ENCODE measurements at regions not wholly inside any gene's neighbourhood (a gene's known extent, or its start where the extent isn't known, plus 50 kb on each side); places are given as distances from the start of the nearest gene placed in this dataset.

DNA sequence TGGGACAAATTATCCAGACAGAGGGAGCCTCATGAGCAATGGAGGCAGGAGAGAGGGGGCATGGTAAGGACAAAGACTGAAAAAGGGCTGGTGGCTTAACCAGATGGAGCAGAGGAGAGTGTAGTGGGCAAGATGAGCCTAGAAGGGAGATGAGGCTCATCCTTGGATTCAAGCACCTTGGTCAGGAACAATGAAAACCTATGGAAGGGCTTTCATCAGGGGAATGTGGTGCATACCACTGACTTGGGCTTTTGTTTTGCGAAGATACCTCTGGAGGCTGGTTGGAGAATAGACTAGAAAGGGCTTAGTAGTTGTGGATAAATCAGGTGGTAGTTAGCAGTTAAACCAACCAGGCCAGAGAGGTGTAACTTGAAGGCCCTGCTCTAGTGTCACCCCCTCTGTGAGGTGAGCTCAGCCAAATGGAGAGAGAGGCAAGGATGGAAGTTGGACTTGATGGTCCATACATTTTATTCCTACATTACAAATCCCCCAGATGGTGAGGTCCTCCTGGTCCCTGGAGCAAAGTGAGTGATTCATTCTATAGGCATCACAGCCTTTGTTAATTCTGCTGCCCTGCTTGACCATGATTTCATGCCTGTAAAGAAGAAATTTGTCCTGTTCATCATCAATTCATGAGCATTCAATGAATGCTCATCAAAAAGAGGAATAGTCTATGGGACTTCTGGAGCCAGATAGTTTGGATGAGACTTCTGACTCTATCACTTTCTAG is 264.8 kb upstream of the IGFBP7 start:
- Histone ChIP-seq H3K36me3 (ENCODE audit: control insufficient read depth, insufficient read depth, low read length) (no peaks in the 10 kb centered on the region), H3K9ac (ENCODE audit: low read length) (no peak overlapping the region), H3K27me3 (ENCODE audit: control insufficient read depth, insufficient read depth, low read length) (no peaks in the 10 kb centered on the region), H3K4me1 (ENCODE audit: control insufficient read depth, insufficient read depth, low read length) (no peaks in the 10 kb centered on the region), H3K4me3 (ENCODE audit: low read length) (no peak overlapping the region), H3K9me3 (ENCODE audit: control insufficient read depth, low read length) (no peaks in the 10 kb centered on the region)

GRCh38 chr4:57373991-57374390 is 263.8 kb upstream of the IGFBP7 start:
- H3K27me3 ChIP-seq (ENCODE audit: control insufficient read depth, insufficient read depth, low read length) = no peaks in the 10 kb centered on the region
- no peak overlapping the region for H3K4me3 ChIP-seq (ENCODE audit: low read length)
- no peak overlapping the region for H3K9ac ChIP-seq (ENCODE audit: low read length)
- no peaks in the 10 kb centered on the region for H3K4me1 ChIP-seq (ENCODE audit: control insufficient read depth, insufficient read depth, low read length)
- no peaks in the 10 kb centered on the region for H3K9me3 ChIP-seq (ENCODE audit: control insufficient read depth, low read length)
- no peaks in the 10 kb centered on the region for H3K36me3 ChIP-seq (ENCODE audit: control insufficient read depth, insufficient read depth, low read length)

GRCh38 chr4:57371671-57372070 is 261.5 kb upstream of the IGFBP7 start:
- Histone ChIP-seq H3K27me3 (ENCODE audit: control insufficient read depth, insufficient read depth, low read length) (no peaks in the 10 kb centered on the region), H3K4me3 (ENCODE audit: low read length) (no peak overlapping the region), H3K9ac (ENCODE audit: low read length) (no peak overlapping the region), H3K4me1 (ENCODE audit: control insufficient read depth, insufficient read depth, low read length) (no peaks in the 10 kb centered on the region), H3K36me3 (ENCODE audit: control insufficient read depth, insufficient read depth, low read length) (no peaks in the 10 kb centered on the region), H3K9me3 (ENCODE audit: control insufficient read depth, low read length) (no peaks in the 10 kb centered on the region)

DNA sequence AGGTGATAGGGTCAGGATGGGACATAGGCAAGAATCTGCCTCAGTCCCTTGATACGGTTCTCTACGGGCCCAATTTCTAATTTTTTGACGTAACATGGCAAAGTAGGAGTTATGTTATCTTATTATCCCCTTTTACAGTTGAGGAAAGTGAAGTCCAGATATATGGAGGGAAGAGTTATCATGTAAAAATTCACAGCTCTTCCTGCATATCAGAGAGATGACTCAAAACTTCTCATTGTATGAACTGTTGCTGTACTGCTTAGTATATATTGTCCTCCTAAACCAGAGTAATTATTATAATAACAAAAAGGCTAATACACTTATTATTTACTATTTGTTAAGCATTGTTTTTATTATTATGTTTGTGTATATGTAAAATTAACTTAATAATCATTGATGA is 260.5 kb upstream of the IGFBP7 start:
- Histone ChIP-seq H3K36me3 (ENCODE audit: control insufficient read depth, insufficient read depth, low read length) (no peaks in the 10 kb centered on the region), H3K9me3 (ENCODE audit: control insufficient read depth, low read length) (no peaks in the 10 kb centered on the region), H3K4me3 (ENCODE audit: low read length) (no peak overlapping the region), H3K9ac (ENCODE audit: low read length) (no peak overlapping the region), H3K4me1 (ENCODE audit: control insufficient read depth, insufficient read depth, low read length) (no peaks in the 10 kb centered on the region), H3K27me3 (ENCODE audit: control insufficient read depth, insufficient read depth, low read length) (no peaks in the 10 kb centered on the region)

DNA sequence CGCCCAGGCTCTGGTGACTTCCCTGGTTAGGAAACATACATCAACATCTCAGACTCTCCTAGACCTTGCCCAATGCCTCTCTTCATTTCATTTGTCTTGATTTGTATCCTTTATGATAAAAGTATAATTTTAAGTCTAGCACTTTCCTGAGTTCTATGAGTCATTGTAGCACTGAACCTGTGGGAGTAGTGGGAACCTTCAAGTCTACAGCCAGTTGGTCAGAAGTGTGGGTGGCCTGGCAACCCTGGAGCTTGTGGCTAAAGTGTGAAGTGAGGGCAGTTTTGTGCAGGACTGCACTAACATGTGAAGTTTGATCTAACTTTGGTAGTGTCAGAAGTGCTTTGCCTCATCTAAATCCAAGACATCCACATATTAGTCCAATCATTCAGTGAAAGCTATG is 259.3 kb upstream of the IGFBP7 start:
- no peaks in the 10 kb centered on the region for H3K9me3 ChIP-seq (ENCODE audit: control insufficient read depth, low read length)
- no peaks in the 10 kb centered on the region for H3K27me3 ChIP-seq (ENCODE audit: control insufficient read depth, insufficient read depth, low read length)
- H3K9ac ChIP-seq (ENCODE audit: low read length) = no peak overlapping the region
- H3K4me1 ChIP-seq (ENCODE audit: control insufficient read depth, insufficient read depth, low read length) = no peaks in the 10 kb centered on the region
- H3K36me3 ChIP-seq (ENCODE audit: control insufficient read depth, insufficient read depth, low read length) = no peaks in the 10 kb centered on the region
- H3K4me3 ChIP-seq (ENCODE audit: low read length) = no peak overlapping the region

- H3K9ac ChIP-seq (ENCODE audit: low read length) = no peak overlapping the region
- H3K27me3 ChIP-seq (ENCODE audit: control insufficient read depth, insufficient read depth, low read length) = no peaks in the 10 kb centered on the region
- H3K4me3 ChIP-seq (ENCODE audit: low read length) = no peak overlapping the region
- no peaks in the 10 kb centered on the region for H3K9me3 ChIP-seq (ENCODE audit: control insufficient read depth, low read length)
- H3K4me1 ChIP-seq (ENCODE audit: control insufficient read depth, insufficient read depth, low read length) = no peaks in the 10 kb centered on the region
- no peaks in the 10 kb centered on the region for H3K36me3 ChIP-seq (ENCODE audit: control insufficient read depth, insufficient read depth, low read length)
Observed at GRCh38 chr4:57364255-57364654, 254.1 kb upstream of the IGFBP7 start.

- no peaks in the 10 kb centered on the region for H3K27me3 ChIP-seq (ENCODE audit: control insufficient read depth, insufficient read depth, low read length)
- no peaks in the 10 kb centered on the region for H3K4me1 ChIP-seq (ENCODE audit: control insufficient read depth, insufficient read depth, low read length)
- no peaks in the 10 kb centered on the region for H3K9me3 ChIP-seq (ENCODE audit: control insufficient read depth, low read length)
- H3K9ac ChIP-seq (ENCODE audit: low read length) = no peak overlapping the region
- H3K36me3 ChIP-seq (ENCODE audit: control insufficient read depth, insufficient read depth, low read length) = no peaks in the 10 kb centered on the region
- no peak overlapping the region for H3K4me3 ChIP-seq (ENCODE audit: low read length)
Observed at GRCh38 chr4:57363346-57363745, 253.2 kb upstream of the IGFBP7 start.

DNA sequence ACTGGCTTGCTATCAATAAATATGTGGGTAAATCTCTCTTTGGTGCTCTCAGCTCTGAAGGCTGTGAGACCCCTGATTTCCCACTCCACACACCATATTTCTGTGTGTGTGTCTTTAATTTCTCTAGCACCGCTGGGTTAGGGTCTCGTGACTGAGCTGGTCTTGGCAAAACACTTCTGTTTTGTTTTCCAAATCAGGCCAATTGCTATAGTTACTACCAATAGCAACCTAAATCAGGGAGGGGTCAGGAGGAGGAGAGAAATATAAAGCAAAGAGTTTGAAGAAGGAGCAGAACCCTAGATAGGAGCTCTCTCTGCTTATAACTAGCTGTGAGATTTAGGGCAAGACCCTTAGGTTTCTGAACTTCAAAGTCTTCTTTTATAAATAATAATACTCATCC is 250.5 kb upstream of the IGFBP7 start:
- Histone ChIP-seq H3K9ac (ENCODE audit: low read length) (no peak overlapping the region), H3K9me3 (ENCODE audit: control insufficient read depth, low read length) (no peaks in the 10 kb centered on the region), H3K27me3 (ENCODE audit: control insufficient read depth, insufficient read depth, low read length) (no peaks in the 10 kb centered on the region), H3K4me1 (ENCODE audit: control insufficient read depth, insufficient read depth, low read length) (no peaks in the 10 kb centered on the region), H3K36me3 (ENCODE audit: control insufficient read depth, insufficient read depth, low read length) (no peaks in the 10 kb centered on the region), H3K4me3 (ENCODE audit: low read length) (no peak overlapping the region)

DNA sequence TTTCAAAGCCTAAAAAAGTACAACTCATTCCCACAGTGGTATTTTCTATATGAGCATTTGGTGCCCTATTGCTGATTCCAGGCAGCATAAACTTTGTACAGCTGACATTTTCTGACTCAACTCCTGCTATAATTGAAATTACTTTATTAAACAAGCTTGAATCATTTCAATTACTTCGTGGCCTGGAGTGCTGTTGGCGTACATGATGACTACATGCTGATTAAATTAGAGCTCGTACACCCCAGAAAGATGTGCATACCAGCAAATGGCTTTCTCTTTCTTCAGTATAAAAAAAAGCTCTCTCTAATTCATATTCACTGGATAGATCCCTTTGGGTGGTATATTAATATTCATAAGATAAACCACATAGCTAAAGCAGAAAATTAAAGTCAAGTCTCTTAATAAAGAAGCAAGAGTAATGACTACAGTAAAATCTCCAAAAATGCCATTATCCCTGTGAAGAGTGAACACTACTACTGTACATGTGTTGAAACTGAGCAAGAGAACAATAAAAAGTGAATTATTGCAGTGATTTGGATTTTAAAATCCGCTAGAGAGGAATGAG is 245.0 kb upstream of the IGFBP7 start:
- Histone ChIP-seq H3K4me3 (ENCODE audit: low read length) (no peak overlapping the region), H3K36me3 (ENCODE audit: control insufficient read depth, insufficient read depth, low read length) (no peaks in the 10 kb centered on the region), H3K9me3 (ENCODE audit: control insufficient read depth, low read length) (no peaks in the 10 kb centered on the region), H3K27me3 (ENCODE audit: control insufficient read depth, insufficient read depth, low read length) (no peaks in the 10 kb centered on the region), H3K9ac (ENCODE audit: low read length) (no peak overlapping the region), H3K4me1 (ENCODE audit: control insufficient read depth, insufficient read depth, low read length) (no peaks in the 10 kb centered on the region)

DNA sequence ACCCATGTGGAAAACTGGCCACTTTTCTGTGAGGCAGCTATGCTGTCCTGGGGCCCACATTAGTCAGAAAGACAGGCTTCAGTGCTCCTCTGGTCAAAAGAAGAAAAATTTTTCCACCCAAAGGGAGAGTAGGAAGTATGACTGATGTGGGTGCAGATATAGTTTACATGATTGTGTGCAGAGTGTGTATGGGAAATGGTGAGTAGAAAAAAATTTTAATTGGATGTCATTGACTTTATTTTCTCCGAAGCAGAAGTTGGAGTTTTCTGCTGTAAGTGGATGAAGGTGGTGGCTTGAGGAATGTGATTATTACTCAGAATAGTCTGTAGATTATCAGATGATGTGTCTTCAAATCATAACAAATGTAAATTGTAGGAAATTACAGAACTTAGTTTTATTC is 241.5 kb upstream of the IGFBP7 start:
- Histone ChIP-seq H3K4me1 (ENCODE audit: control insufficient read depth, insufficient read depth, low read length) (no peaks in the 10 kb centered on the region), H3K4me3 (ENCODE audit: low read length) (no peak overlapping the region), H3K9me3 (ENCODE audit: control insufficient read depth, low read length) (no peaks in the 10 kb centered on the region)

GRCh38 chr4:57344296-57344695 is 234.1 kb upstream of the IGFBP7 start:
- no peak overlapping the region for H3K4me3 ChIP-seq (ENCODE audit: low read length)

More for the DNA sequence above, 241.5 kb upstream of the IGFBP7 start:
- Histone ChIP-seq H3K9ac (ENCODE audit: low read length) (no peak overlapping the region), H3K27me3 (ENCODE audit: control insufficient read depth, insufficient read depth, low read length) (no peaks in the 10 kb centered on the region), H3K36me3 (ENCODE audit: control insufficient read depth, insufficient read depth, low read length) (no peaks in the 10 kb centered on the region)

GRCh38 chr4:57342411-57342810 is 232.2 kb upstream of the IGFBP7 start:
- Histone ChIP-seq H3K36me3 (ENCODE audit: control insufficient read depth, insufficient read depth, low read length) (no peaks in the 10 kb centered on the region), H3K9ac (ENCODE audit: low read length) (no peak overlapping the region), H3K27me3 (ENCODE audit: control insufficient read depth, insufficient read depth, low read length) (no peaks in the 10 kb centered on the region), H3K4me1 (ENCODE audit: control insufficient read depth, insufficient read depth, low read length) (no peaks in the 10 kb centered on the region), H3K4me3 (ENCODE audit: low read length) (no peak overlapping the region), H3K9me3 (ENCODE audit: control insufficient read depth, low read length) (no peaks in the 10 kb centered on the region)

More at GRCh38 chr4:57344296-57344695, 234.1 kb upstream of the IGFBP7 start:
- H3K9ac ChIP-seq (ENCODE audit: low read length) = no peak overlapping the region
- no peaks in the 10 kb centered on the region for H3K36me3 ChIP-seq (ENCODE audit: control insufficient read depth, insufficient read depth, low read length)
- H3K9me3 ChIP-seq (ENCODE audit: control insufficient read depth, low read length) = no peaks in the 10 kb centered on the region
- H3K4me1 ChIP-seq (ENCODE audit: control insufficient read depth, insufficient read depth, low read length) = no peaks in the 10 kb centered on the region
- no peaks in the 10 kb centered on the region for H3K27me3 ChIP-seq (ENCODE audit: control insufficient read depth, insufficient read depth, low read length)
